ENCODE measurements at regions not wholly inside any gene's neighbourhood (a gene's known extent, or its start where the extent isn't known, plus 50 kb on each side); places are given as distances from the start of the nearest gene placed in this dataset.

- Mint-ChIP-seq H3K27ac (no peak overlapping the region), H3K36me3 (ENCODE audit: low read depth) (no peaks in the 10 kb centered on the region), H3K27me3 (no peaks in the 10 kb centered on the region), H3K4me3 (no peak overlapping the region), H3K4me1 (no peaks in the 10 kb centered on the region)
- ATAC-seq (no peak), DNase-seq (no peak)
- no peaks in the 10 kb centered on the region for H3K9me3 ChIP-seq (ENCODE audit: control insufficient read depth, low read length, poor library complexity, severe bottlenecking)
Observed at GRCh38 chr21:28655471-28655870, 337.2 kb downstream of the LTN1 start.

DNA sequence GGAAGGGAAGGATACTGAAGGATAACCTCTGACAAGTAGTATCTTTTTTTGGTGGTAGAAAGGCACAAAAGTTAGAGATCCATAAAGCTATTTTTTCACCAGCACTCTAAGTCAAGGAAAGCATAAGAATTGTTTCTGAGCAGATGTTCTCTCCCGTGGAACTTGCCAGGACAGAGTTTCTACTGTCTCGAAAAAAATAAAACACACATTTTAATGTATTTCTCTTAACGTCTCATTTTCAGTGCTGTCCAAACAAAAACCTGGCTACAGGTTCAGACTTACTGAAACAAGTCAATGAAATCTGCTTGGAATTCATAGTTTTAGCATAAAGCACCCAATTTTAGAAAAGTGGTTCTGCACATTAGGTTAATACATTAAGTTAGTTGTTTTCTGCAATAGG lies 338.3 kb downstream of the LTN1 start:
- Mint-ChIP-seq H3K4me3 (no peak overlapping the region), H3K27me3 (no peaks in the 10 kb centered on the region), H3K36me3 (ENCODE audit: low read depth) (no peaks in the 10 kb centered on the region), H3K27ac (no peak overlapping the region), H3K4me1 (no peaks in the 10 kb centered on the region)
- DNase-seq (no peak), ATAC-seq (no peak)
- no peaks in the 10 kb centered on the region for H3K9me3 ChIP-seq (ENCODE audit: control insufficient read depth, low read length, poor library complexity, severe bottlenecking)

- DNase-seq, result no peak
- H3K4me3 Mint-ChIP-seq, result no peak overlapping the region
- no peaks in the 10 kb centered on the region for H3K27me3 Mint-ChIP-seq
- peaks cover 2% of the 10 kb centered on the region for H3K36me3 Mint-ChIP-seq (ENCODE audit: low read depth)
- H3K4me1 Mint-ChIP-seq, result no peaks in the 10 kb centered on the region
- no peak for ATAC-seq
- H3K9me3 ChIP-seq (ENCODE audit: control insufficient read depth, low read length, poor library complexity, severe bottlenecking), result no peaks in the 10 kb centered on the region
- no peak overlapping the region for H3K27ac Mint-ChIP-seq
Observed at GRCh38 chr21:28644762-28645161, 347.9 kb downstream of the LTN1 start.

- ATAC-seq (no peak), DNase-seq (no peak)
- H3K4me1 Mint-ChIP-seq, result no peaks in the 10 kb centered on the region
- H3K27me3 Mint-ChIP-seq, result no peaks in the 10 kb centered on the region
- H3K4me3 Mint-ChIP-seq, result no peak overlapping the region
- no peak overlapping the region for H3K27ac Mint-ChIP-seq
- peaks cover 5% of the 10 kb centered on the region for H3K36me3 Mint-ChIP-seq (ENCODE audit: low read depth)
- H3K9me3 ChIP-seq (ENCODE audit: control insufficient read depth, low read length, poor library complexity, severe bottlenecking), result no peaks in the 10 kb centered on the region
Observed at GRCh38 chr21:28642891-28643290, 349.8 kb downstream of the LTN1 start.

- H3K4me1 Mint-ChIP-seq, result no peaks in the 10 kb centered on the region
- H3K4me3 Mint-ChIP-seq, result no peak overlapping the region
- H3K27ac Mint-ChIP-seq, result no peak overlapping the region
- no peaks in the 10 kb centered on the region for H3K9me3 ChIP-seq (ENCODE audit: control insufficient read depth, low read length, poor library complexity, severe bottlenecking)
- H3K27me3 Mint-ChIP-seq, result no peaks in the 10 kb centered on the region
- DNase-seq (no peak), ATAC-seq (no peak)
- peaks cover 5% of the 10 kb centered on the region for H3K36me3 Mint-ChIP-seq (ENCODE audit: low read depth)
Observed at GRCh38 chr21:28641731-28642130, 350.9 kb downstream of the LTN1 start.

DNA sequence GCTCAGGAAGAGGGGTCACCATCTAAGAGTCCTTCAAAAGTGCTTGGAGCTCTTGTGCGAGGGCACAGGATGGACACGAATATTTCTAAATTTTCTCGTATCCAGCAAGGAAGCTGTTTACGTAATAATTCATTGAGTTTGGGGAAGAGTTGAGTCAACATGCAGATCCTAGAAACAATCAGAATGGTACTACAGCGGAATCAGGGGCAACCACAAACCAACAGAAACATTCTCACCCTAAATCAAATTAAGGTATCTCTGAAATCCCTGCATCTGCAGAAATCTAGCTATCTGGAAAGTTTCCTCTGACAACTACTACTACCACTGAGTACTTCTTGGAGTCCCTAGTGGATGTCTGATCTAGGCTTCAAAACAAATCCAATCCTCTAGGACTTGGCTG lies 352.4 kb downstream of the LTN1 start:
- H3K27me3 Mint-ChIP-seq, result no peaks in the 10 kb centered on the region
- no peaks in the 10 kb centered on the region for H3K9me3 ChIP-seq (ENCODE audit: control insufficient read depth, low read length, poor library complexity, severe bottlenecking)
- no peaks in the 10 kb centered on the region for H3K4me1 Mint-ChIP-seq
- no peak overlapping the region for H3K27ac Mint-ChIP-seq
- no peak for ATAC-seq
- H3K36me3 Mint-ChIP-seq (ENCODE audit: low read depth), result peaks cover 5% of the 10 kb centered on the region
- no peak overlapping the region for H3K4me3 Mint-ChIP-seq
- no peak for DNase-seq

DNA sequence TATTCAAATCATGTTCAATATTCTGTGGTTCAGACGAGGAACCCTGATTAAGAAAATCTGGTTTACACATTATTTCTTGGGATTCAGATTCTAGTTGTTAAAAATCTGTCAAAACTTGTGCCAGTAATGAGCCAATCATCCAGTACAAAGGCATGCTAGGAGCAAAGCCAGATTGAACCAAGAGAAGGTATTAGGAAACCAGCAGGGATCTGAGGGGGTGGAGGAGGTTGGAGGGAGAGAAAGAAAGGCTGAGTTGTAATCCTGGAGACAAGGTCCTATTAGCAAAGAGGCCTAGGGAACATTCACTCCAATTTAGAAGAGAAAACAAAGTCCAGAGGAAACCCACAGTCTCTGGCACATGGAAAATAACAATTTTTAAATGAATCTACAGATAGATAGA lies 352.9 kb downstream of the LTN1 start:
- no peaks in the 10 kb centered on the region for H3K9me3 ChIP-seq (ENCODE audit: control insufficient read depth, low read length, poor library complexity, severe bottlenecking)
- no peak overlapping the region for H3K27ac Mint-ChIP-seq
- ATAC-seq (no peak), DNase-seq (no peak)
- no peaks in the 10 kb centered on the region for H3K4me1 Mint-ChIP-seq
- H3K27me3 Mint-ChIP-seq, result no peaks in the 10 kb centered on the region
- peaks cover 5% of the 10 kb centered on the region for H3K36me3 Mint-ChIP-seq (ENCODE audit: low read depth)
- H3K4me3 Mint-ChIP-seq, result no peak overlapping the region

- H3K27ac Mint-ChIP-seq, result no peak overlapping the region
- no peaks in the 10 kb centered on the region for H3K9me3 ChIP-seq (ENCODE audit: control insufficient read depth, low read length, poor library complexity, severe bottlenecking)
- H3K4me3 Mint-ChIP-seq, result no peak overlapping the region
- H3K4me1 Mint-ChIP-seq, result peaks cover 2% of the 10 kb centered on the region
- ATAC-seq (no peak), DNase-seq (no peak)
- H3K27me3 Mint-ChIP-seq, result no peaks in the 10 kb centered on the region
- peaks cover 2% of the 10 kb centered on the region for H3K36me3 Mint-ChIP-seq (ENCODE audit: low read depth)
Observed at GRCh38 chr21:28636752-28637691, 355.7 kb downstream of the LTN1 start.

GRCh38 chr21:28635541-28635940 lies 357.1 kb downstream of the LTN1 start:
- Mint-ChIP-seq H3K27me3 (no peaks in the 10 kb centered on the region), H3K4me1 (peaks cover 2% of the 10 kb centered on the region)

DNA sequence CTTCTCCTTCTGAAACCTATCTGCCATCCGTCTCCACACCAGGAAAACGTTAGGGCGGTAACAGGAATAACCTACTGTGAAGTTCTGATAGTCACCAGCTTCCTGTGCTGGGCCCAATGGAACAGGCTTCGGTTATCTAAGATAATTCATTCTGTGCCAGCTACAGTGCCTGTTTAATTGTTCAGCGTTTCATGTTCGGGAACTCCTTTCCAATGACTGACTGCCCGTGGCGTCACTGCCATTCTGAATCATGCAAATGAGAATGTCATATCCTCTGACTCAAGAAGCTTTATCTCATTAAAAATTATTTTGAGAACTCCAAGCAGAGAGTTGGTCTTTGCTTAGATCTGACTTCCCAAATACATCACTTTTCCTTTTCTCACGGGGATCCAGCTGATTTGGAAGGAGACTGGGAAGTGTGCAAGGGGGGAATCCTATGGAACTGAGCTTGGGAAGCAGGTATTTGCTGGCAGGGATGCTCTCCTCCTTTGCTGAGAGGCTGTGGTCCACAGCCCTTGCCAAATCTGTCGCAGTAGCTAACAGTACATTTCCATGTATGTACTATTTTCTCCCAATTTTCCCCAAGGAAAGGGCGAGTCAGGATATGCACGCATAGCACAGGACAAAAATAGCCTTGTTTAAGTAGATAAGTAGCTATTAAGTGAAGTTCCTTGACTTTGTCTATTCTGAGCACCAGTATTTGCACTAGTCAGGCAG lies 358.7 kb downstream of the LTN1 start:
- no peak overlapping the region for H3K4me3 Mint-ChIP-seq
- H3K27me3 Mint-ChIP-seq, result no peaks in the 10 kb centered on the region
- H3K4me1 Mint-ChIP-seq, result peaks cover 2% of the 10 kb centered on the region
- no peaks in the 10 kb centered on the region for H3K9me3 ChIP-seq (ENCODE audit: control insufficient read depth, low read length, poor library complexity, severe bottlenecking)
- H3K36me3 Mint-ChIP-seq (ENCODE audit: low read depth), result peaks cover 2% of the 10 kb centered on the region
- no peak overlapping the region for H3K27ac Mint-ChIP-seq
- DNase-seq (no peak), ATAC-seq (no peak)

More at GRCh38 chr21:28635541-28635940, 357.1 kb downstream of the LTN1 start:
- ATAC-seq (no peak), DNase-seq (no peak)
- H3K9me3 ChIP-seq (ENCODE audit: control insufficient read depth, low read length, poor library complexity, severe bottlenecking), result no peaks in the 10 kb centered on the region
- no peak overlapping the region for H3K4me3 Mint-ChIP-seq
- peaks cover 2% of the 10 kb centered on the region for H3K36me3 Mint-ChIP-seq (ENCODE audit: low read depth)
- H3K27ac Mint-ChIP-seq, result no peak overlapping the region

DNA sequence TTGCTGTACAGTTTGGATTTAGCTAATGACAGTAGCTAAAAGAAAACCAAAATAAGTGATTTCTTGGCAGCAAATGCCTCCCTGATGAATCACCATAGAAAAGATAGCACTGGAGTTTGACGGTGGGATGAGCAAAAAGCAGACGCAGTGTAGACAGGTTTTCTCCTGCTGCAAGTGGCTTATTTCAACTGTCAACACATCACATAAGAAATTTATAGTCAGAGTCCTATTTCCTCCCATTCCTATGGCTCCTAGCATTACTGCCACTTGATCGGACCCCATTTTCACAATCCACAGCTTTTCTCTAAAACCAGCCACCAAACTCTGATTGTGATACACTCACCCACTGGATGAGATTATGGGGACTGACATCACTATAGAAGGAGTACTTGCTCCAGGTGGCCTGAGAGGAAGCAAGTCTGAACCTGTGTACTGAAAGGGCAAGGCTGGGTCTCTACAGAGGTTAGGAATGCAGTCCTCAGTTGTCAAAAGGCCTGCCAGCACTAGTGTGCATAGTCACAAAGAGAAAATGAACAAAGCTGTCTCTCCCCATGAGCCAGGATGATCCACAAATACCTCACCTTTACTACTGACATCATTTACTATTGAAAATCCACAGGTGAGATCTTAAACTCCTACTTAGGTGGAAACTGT lies 359.8 kb downstream of the LTN1 start:
- H3K36me3 Mint-ChIP-seq (ENCODE audit: low read depth), result no peaks in the 10 kb centered on the region
- no peaks in the 10 kb centered on the region for H3K9me3 ChIP-seq (ENCODE audit: control insufficient read depth, low read length, poor library complexity, severe bottlenecking)
- no peaks in the 10 kb centered on the region for H3K27me3 Mint-ChIP-seq
- no peak for ATAC-seq
- DNase-seq, result no peak
- peaks cover 2% of the 10 kb centered on the region for H3K4me1 Mint-ChIP-seq
- H3K4me3 Mint-ChIP-seq, result no peak overlapping the region
- H3K27ac Mint-ChIP-seq, result no peak overlapping the region

GRCh38 chr21:28627691-28628090 lies 365.0 kb downstream of the LTN1 start:
- no peak for DNase-seq
- Mint-ChIP-seq H3K4me3 (no peak overlapping the region), H3K4me1 (peaks cover 6% of the 10 kb centered on the region), H3K27me3 (no peaks in the 10 kb centered on the region), H3K36me3 (ENCODE audit: low read depth) (no peaks in the 10 kb centered on the region), H3K27ac (no peak overlapping the region)
- ATAC-seq, result no peak
- no peaks in the 10 kb centered on the region for H3K9me3 ChIP-seq (ENCODE audit: control insufficient read depth, low read length, poor library complexity, severe bottlenecking)

DNA sequence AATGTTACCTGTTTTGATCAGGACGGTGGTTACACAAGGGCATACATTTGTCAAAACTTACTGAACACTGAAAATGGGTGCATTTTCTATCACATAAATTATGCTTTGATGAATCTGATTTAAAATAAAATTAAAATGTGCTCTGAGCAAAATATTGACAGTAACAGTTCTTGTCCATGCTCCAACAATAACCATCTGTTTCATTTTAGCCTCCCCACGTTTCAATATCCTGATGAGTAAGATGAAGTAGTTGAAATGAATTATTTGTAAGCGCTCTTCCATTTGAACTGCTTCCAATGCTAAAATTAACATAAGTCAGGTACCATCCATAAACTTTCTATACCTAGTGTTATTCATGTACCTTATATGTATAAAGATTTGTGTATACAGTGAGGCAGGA lies 365.4 kb downstream of the LTN1 start:
- no peaks in the 10 kb centered on the region for H3K9me3 ChIP-seq (ENCODE audit: control insufficient read depth, low read length, poor library complexity, severe bottlenecking)
- ATAC-seq (no peak), DNase-seq (no peak)
- no peaks in the 10 kb centered on the region for H3K27me3 Mint-ChIP-seq
- no peaks in the 10 kb centered on the region for H3K36me3 Mint-ChIP-seq (ENCODE audit: low read depth)
- peaks cover 4% of the 10 kb centered on the region for H3K4me1 Mint-ChIP-seq
- H3K27ac Mint-ChIP-seq, result no peak overlapping the region
- no peak overlapping the region for H3K4me3 Mint-ChIP-seq
